AG09319 (cell line): ENCODE measurements at regions not wholly inside any gene's neighbourhood (a gene's known extent, or its start where the extent isn't known, plus 50 kb on each side); places are given as distances from the start of the nearest gene placed in this dataset.

Experiments used
- DNase-seq: peaks from one replicate; pipeline ENCODE4 v3.0.0-alpha.2; 2010; ENCODE audit warnings: low read depth; ENCODE audit errors: extremely low read depth
- TF ChIP-seq, protein P1 (sequence below): IDR thresholded peaks from 2 replicates; pipeline ENCODE4 v1.5.1; 2011; ENCODE audit warnings: low read depth, mild to moderate bottlenecking, inconsistent platforms, low read length, moderate library complexity

DNA sequence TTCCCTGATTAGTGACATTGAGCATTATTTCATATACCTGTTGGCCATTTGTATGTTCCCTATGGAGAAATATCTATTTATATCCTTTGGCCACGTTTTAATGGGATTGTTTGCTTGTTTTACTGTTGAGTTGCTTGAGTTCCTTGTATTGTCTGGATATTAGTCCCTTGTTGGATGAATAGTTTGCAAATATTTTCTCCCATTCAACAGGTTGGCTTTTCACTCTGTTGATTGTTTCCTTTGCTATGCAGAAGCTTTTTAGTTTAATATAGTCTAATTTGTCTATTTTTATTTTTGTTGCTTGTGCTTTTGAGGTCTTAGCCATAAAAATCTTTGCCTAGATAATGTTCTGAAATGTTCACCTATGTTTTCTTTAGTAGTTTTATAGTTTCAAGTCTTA, 60.2 kb upstream of the HUWE1 start:
- no peak for DNase-seq
- TF ChIP-seq, protein P1, sequence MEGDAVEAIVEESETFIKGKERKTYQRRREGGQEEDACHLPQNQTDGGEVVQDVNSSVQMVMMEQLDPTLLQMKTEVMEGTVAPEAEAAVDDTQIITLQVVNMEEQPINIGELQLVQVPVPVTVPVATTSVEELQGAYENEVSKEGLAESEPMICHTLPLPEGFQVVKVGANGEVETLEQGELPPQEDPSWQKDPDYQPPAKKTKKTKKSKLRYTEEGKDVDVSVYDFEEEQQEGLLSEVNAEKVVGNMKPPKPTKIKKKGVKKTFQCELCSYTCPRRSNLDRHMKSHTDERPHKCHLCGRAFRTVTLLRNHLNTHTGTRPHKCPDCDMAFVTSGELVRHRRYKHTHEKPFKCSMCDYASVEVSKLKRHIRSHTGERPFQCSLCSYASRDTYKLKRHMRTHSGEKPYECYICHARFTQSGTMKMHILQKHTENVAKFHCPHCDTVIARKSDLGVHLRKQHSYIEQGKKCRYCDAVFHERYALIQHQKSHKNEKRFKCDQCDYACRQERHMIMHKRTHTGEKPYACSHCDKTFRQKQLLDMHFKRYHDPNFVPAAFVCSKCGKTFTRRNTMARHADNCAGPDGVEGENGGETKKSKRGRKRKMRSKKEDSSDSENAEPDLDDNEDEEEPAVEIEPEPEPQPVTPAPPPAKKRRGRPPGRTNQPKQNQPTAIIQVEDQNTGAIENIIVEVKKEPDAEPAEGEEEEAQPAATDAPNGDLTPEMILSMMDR, result no peak

GRCh38 chrX:53743244-53743643, 56.7 kb upstream of the HUWE1 start:
- TF ChIP-seq, protein P1, result no peak
- DNase-seq, result no peak

GRCh38 chrX:53738370-53738906, 51.9 kb upstream of the HUWE1 start:
- DNase-seq, result no peak
- TF ChIP-seq, protein P1, result no peak
